Heart right ventricle (tissue), 16 donors: ENCODE measurements at regions not wholly inside any gene's neighbourhood (a gene's known extent, or its start where the extent isn't known, plus 50 kb on each side); places are given as distances from the start of the nearest gene placed in this dataset.

Experiments
- ATAC-seq, 8 donors: fragments of 200-7000 bp; cut with Tn5 transposase; one replicate each; pipeline ENCODE4 v1.9.1; 2020; ENCODE audit warnings: mild to moderate bottlenecking in 8 of 8, moderate library complexity in 8 of 8, moderate number of reproducible peaks in 1 of 8
- DNase-seq, 2 donors: peaks; one replicate each; pipeline ENCODE4 v3.0.0-alpha.2; 2020
- H3K27ac ChIP-seq, 10 donors: fragments of 200-600 bp; sonication (generic) in 2 of 10; one replicate each; pipeline versions ENCODE4 v1.5.0 to v1.8.0; 2020 to 2022; ENCODE audit warnings: mild to moderate bottlenecking in 3 of 10
- H3K27me3 ChIP-seq, 7 donors: fragments of 200-600 bp; one replicate each; pipeline ENCODE4 v1.8.0; 2021 to 2022; ENCODE audit warnings: mild to moderate bottlenecking in 2 of 7
- H3K36me3 ChIP-seq, 9 donors: fragments of 200-600 bp; sonication (generic) in 1 of 9; one replicate each; pipeline versions ENCODE4 v1.5.0 to v1.8.0; 2020 to 2022; ENCODE audit warnings: mild to moderate bottlenecking in 2 of 9
- H3K4me1 ChIP-seq, 9 donors: fragments of 200-600 bp; sonication (generic) in 1 of 9; one replicate each; pipeline versions ENCODE4 v1.5.0 to v1.8.0; 2020 to 2022; ENCODE audit warnings: mild to moderate bottlenecking in 4 of 9
- H3K4me3 ChIP-seq, 10 donors: fragments of 200-600 bp; sonication (generic) in 2 of 10; one replicate each; pipeline versions ENCODE4 v1.5.0 to v1.8.0; 2020 to 2022; ENCODE audit warnings: mild to moderate bottlenecking in 7 of 10, moderate library complexity in 2 of 10
- H3K9me3 ChIP-seq, 11 donors: fragments of 200-600 bp in 10 of 11; sonication (generic) in 2 of 11; one replicate each; pipeline versions ENCODE4 v1.5.0 to v1.8.0; 2013 to 2022; ENCODE audit warnings: mild to moderate bottlenecking in 2 of 11, control low read depth in 1 of 11, moderate library complexity in 1 of 11
- CTCF ChIP-seq, 9 donors: fragments of 200-600 bp; sonication (generic) in 2 of 9; IDR thresholded peaks; one replicate each; pipeline versions ENCODE4 v1.5.0 to v1.8.0; 2021 to 2022; ENCODE audit warnings: antibody characterized with exemption in 9 of 9, mild to moderate bottlenecking in 5 of 9, moderate library complexity in 1 of 9
- WGBS, 2 donors: extraction: QIAGEN DNeasy Blood & Tissue Kit; methylation state at CpG; one replicate each; pipeline ENCODE4 v1.1.7; 2013; ENCODE audit warnings: inconsistent platforms in 1 of 2; 5-methylcytosine and 5-hydroxymethylcytosine counted together
- intact Hi-C, 10 donors: fragments of 100-400 bp; cut with DNase I; formaldehyde crosslinking; loops; one replicate each; pipeline versions ENCODE4 v1.11.1 to v1.14.2; 2022
- donor health status: Arrhythmogenic right ventricular cardiomyopathy.
- donor health status: ischemic (EF 13 %, LVEDD 7.1; RV severe dilation, severe dysfunction).
- donor health status: healthy with polysubstance abuse.
- donor health status: DM: no; HTN: yes; CAD: no.
- donor health status: DM: no; HTN: no; CAD: no.
- donor health status: ischemic (EF 25% LVEDD 6.9; RV normal size, moderate dysfunction).
- donor health status: ischemic (EF 25% LVEDD 5.7; RV mildly dilated, moderate dysfunction).
- donor health status: healthy.
- donor health status: DM: yes; HTN: yes; CAD: no.
- donor health status: Ischemic cardiomyopathy.
- donor health status: ischemic (EF 35%, LVEDD 5.7; RV mildly dilated, moderate dysfunction).
- donor health status: nonischemic (EF 11% LVEDD 7.7; RV severe dilation, severe dysfunction).
- donor health status: DM: yes; HTN: yes; CAD: no.
- donor health status: PGD.
- donor health status: ischemic (EF 29% LVEDD 5.4; RV normal size, mild dysfunction).
- donor health status: nonischemic (EF 23%, LVEDD 6.1; RV moderate dilation, normal function).

- Histone ChIP-seq H3K36me3 (no peaks in the 10 kb centered on the region), H3K27ac (no peak overlapping the region), H3K4me1 (no peaks in the 10 kb centered on the region), H3K9me3 (no peaks in the 10 kb centered on the region), H3K4me3 (no peak overlapping the region), H3K27me3 (no peaks in the 10 kb centered on the region)
- no peak for DNase-seq
- 72 to 73% methylated on average over 9 of the region's 9 CpGs for WGBS, 2 donors
- TF ChIP-seq CTCF (IDR thresholded peaks at IDR 0.05): no peak
- intact Hi-C loops: no loop called here
- ATAC-seq: no peak
Observed at GRCh38 chr6:2378891-2379652, 133.7 kb upstream of the GMDS start.

GRCh38 chr6:2378046-2378657 lies 132.7 kb upstream of the GMDS start:
- H3K36me3 ChIP-seq: no peaks in the 10 kb centered on the region
- TF ChIP-seq CTCF (IDR thresholded peaks at IDR 0.05): no peak
- DNase-seq: no peak
- intact Hi-C loops: no loop called here
- no peaks in the 10 kb centered on the region for H3K27me3 ChIP-seq
- H3K9me3 ChIP-seq: no peaks in the 10 kb centered on the region
- ATAC-seq: no peak
- WGBS, 2 donors: 76 to 82% methylated on average over 2 of the region's 2 CpGs
- no peak overlapping the region for H3K4me3 ChIP-seq
- no peaks in the 10 kb centered on the region for H3K4me1 ChIP-seq
- H3K27ac ChIP-seq: no peak overlapping the region

- no peak for ATAC-seq
- 87 to 92% methylated on average over 19 of the region's 19 CpGs for WGBS, 2 donors
- H3K4me3 ChIP-seq: no peak overlapping the region
Observed at GRCh38 chr6:2376429-2377355, 131.3 kb upstream of the GMDS start.

More at GRCh38 chr6:2376429-2377355, 131.3 kb upstream of the GMDS start:
- Histone ChIP-seq H3K27me3 (no peaks in the 10 kb centered on the region), H3K36me3 (no peaks in the 10 kb centered on the region), H3K27ac (no peak overlapping the region), H3K4me1 (no peaks in the 10 kb centered on the region), H3K9me3 (no peaks in the 10 kb centered on the region)
- no peak for DNase-seq
- intact Hi-C loops: no loop called here
- no peak for TF ChIP-seq CTCF (IDR thresholded peaks at IDR 0.05)
